H1 (cell line): ENCODE measurements at regions not wholly inside any gene's neighbourhood (a gene's known extent, or its start where the extent isn't known, plus 50 kb on each side); places are given as distances from the start of the nearest gene placed in this dataset.

Source experiments
- CTCF ChIA-PET: fragments of 300-600 bp; sonication (Branson Sonifier 250); formaldehyde crosslinking; loops from one replicate; lab custom pipeline; 2021; ENCODE audit not compliant: partially characterized antibody; lab: Charles Lee
- POLR2A ChIA-PET: fragments of 300-600 bp; sonication (Branson Sonifier 250); formaldehyde crosslinking; loops from one replicate; lab custom pipeline; 2021; ENCODE audit warnings: inconsistent platforms; ENCODE audit not compliant: partially characterized antibody; lab: Charles Lee
- DNase-seq, 2 experiments: peaks; one replicate each; pipeline versions ENCODE4 v3.0.0 to v3.0.0-alpha.2; 2010 to 2022; ENCODE audit warnings: low spot score in 2 of 2, low read depth in 1 of 2, mixed read lengths in 1 of 2
- FAIRE-seq: peaks from 2 replicates; lab custom pipeline; 2011; peaks lifted over from hg19 to GRCh38; lab: Jason Lieb, UNC
- H2AFZ ChIP-seq: 2 replicates; pipeline ENCODE4 v1.8.1; 2012; ENCODE audit warnings: low read length, inconsistent platforms
- H2AK5ac ChIP-seq: 2 replicates; pipeline ENCODE4 v1.6.1; 2013; ENCODE audit warnings: low read depth, low read length
- H2BK120ac ChIP-seq: replicated peaks from 2 replicates; pipeline ENCODE3; 2013; ENCODE audit warnings: low read depth, low read length, inconsistent platforms
- H2BK12ac ChIP-seq: 2 replicates; pipeline ENCODE4 v1.6.1; 2013; ENCODE audit warnings: low read depth, low read length
- H2BK15ac ChIP-seq: 2 replicates; pipeline ENCODE4 v1.6.1; 2013; ENCODE audit warnings: low read length
- H2BK20ac ChIP-seq: 2 replicates; pipeline ENCODE4 v1.6.1; 2013; ENCODE audit warnings: low read length
- H2BK5ac ChIP-seq: 2 replicates; pipeline ENCODE4 v1.6.1; 2013; ENCODE audit warnings: low read depth, low read length
- H3K14ac ChIP-seq: 2 replicates; pipeline ENCODE4 v1.6.1; 2013; ENCODE audit warnings: inconsistent platforms; ENCODE audit not compliant: insufficient read length
- H3K18ac ChIP-seq: 2 replicates; pipeline ENCODE4 v1.6.1; 2013; ENCODE audit warnings: low read length; ENCODE audit errors: extremely low read depth
- H3K23ac ChIP-seq: 2 replicates; pipeline ENCODE4 v1.6.1; 2013; ENCODE audit warnings: inconsistent platforms; ENCODE audit not compliant: insufficient read length
- H3K23me2 ChIP-seq: 2 replicates; pipeline ENCODE4 v1.6.1; 2013; ENCODE audit warnings: low read depth, low read length
- H3K27ac ChIP-seq: 2 replicates; pipeline ENCODE4 v1.6.1; 2011; ENCODE audit warnings: low read depth, low read length, inconsistent platforms
- H3K27me3 ChIP-seq, 4 experiments: replicated peaks in 1 of 4; 1 replicate in 1 of 4; 2 replicates in 3 of 4; pipeline versions ENCODE4 v1.6.1 to v1.8.1; 2011 to 2013; ENCODE audit warnings: low read length in 3 of 4, mild to moderate bottlenecking in 3 of 4, inconsistent platforms in 2 of 4, mixed read lengths in 2 of 4, moderate library complexity in 1 of 4; ENCODE audit not compliant: control insufficient read depth in 3 of 4, insufficient read depth in 3 of 4; ENCODE audit errors: extremely low read depth in 1 of 4
- H3K36me3 ChIP-seq, 4 experiments: 2 replicates each; pipeline versions ENCODE4 v1.6.1 to v1.8.1; 2011 to 2013; ENCODE audit warnings: mild to moderate bottlenecking in 4 of 4, low read length in 3 of 4, moderate library complexity in 2 of 4, control low read depth in 1 of 4, inconsistent platforms in 1 of 4; ENCODE audit not compliant: insufficient read depth in 4 of 4, control insufficient read depth in 2 of 4
- H3K4ac ChIP-seq: replicated peaks from 2 replicates; pipeline ENCODE3; 2013; ENCODE audit warnings: low read length, low read depth, mixed read lengths, inconsistent platforms; ENCODE audit not compliant: insufficient read length
- H3K4me1 ChIP-seq, 4 experiments: replicated peaks in 1 of 4; 1 replicate in 1 of 4; 2 replicates in 3 of 4; pipeline versions ENCODE4 v1.6.1 to v1.8.1; 2011 to 2013; ENCODE audit warnings: low read length in 3 of 4, inconsistent platforms in 2 of 4, mixed read lengths in 1 of 4; ENCODE audit not compliant: insufficient read depth in 4 of 4, control insufficient read depth in 3 of 4
- H3K4me2 ChIP-seq, 2 experiments: 2 replicates each; pipeline versions ENCODE4 v1.6.1 to v1.8.1; 2011 to 2013; ENCODE audit warnings: low read depth in 2 of 2, low read length in 2 of 2, control low read depth in 1 of 2, inconsistent platforms in 1 of 2, mild to moderate bottlenecking in 1 of 2; ENCODE audit not compliant: insufficient read depth in 1 of 2
- H3K4me3 ChIP-seq, 4 experiments: fragments of 200-600, 300-600 bp in 1 of 4; sonication (generic), shearing (Covaris generic), sonication (Bioruptor Twin) in 1 of 4; 2 replicates each; pipeline versions ENCODE4 v1.5.1 to v1.8.1; 2011 to 2016; ENCODE audit warnings: low read length in 4 of 4, low read depth in 3 of 4, control low read depth in 2 of 4, inconsistent platforms in 2 of 4, mild to moderate bottlenecking in 2 of 4, mixed read lengths in 1 of 4, moderate library complexity in 1 of 4; ENCODE audit not compliant: insufficient read depth in 2 of 4; ENCODE audit errors: extremely low read depth in 1 of 4
- H3K56ac ChIP-seq: replicated peaks from 2 replicates; pipeline ENCODE3; 2013; ENCODE audit warnings: low read depth, mild to moderate bottlenecking, mixed read lengths, low read length, inconsistent platforms; ENCODE audit not compliant: insufficient read length
- H3K79me1 ChIP-seq: 2 replicates; pipeline ENCODE4 v1.6.1; 2013; ENCODE audit warnings: low read depth, low read length, control low read depth
- H3K79me2 ChIP-seq, 2 experiments: 2 replicates each; pipeline versions ENCODE4 v1.6.1 to v1.8.1; 2012 to 2013; ENCODE audit warnings: low read length in 2 of 2, mild to moderate bottlenecking in 2 of 2, inconsistent platforms in 1 of 2; ENCODE audit not compliant: insufficient read depth in 2 of 2, control insufficient read depth in 1 of 2
- H3K9ac ChIP-seq, 4 experiments: replicated peaks in 1 of 4; 1 replicate in 1 of 4; 2 replicates in 3 of 4; pipeline versions ENCODE4 v1.6.1 to v1.8.1; 2011 to 2013; ENCODE audit warnings: low read depth in 3 of 4, low read length in 3 of 4, control low read depth in 2 of 4, mild to moderate bottlenecking in 2 of 4, moderate library complexity in 2 of 4, inconsistent platforms in 1 of 4; ENCODE audit errors: extremely low read depth in 1 of 4
- H3K9me3 ChIP-seq, 2 experiments: 2 replicates each; pipeline versions ENCODE4 v1.6.1 to v1.8.1; 2012 to 2013; ENCODE audit warnings: mild to moderate bottlenecking in 2 of 2, moderate library complexity in 2 of 2, control low read depth in 1 of 2, inconsistent platforms in 1 of 2, low read depth in 1 of 2, low read length in 1 of 2, mixed read lengths in 1 of 2; ENCODE audit not compliant: insufficient read depth in 2 of 2
- H4K20me1 ChIP-seq, 2 experiments: replicated peaks in 1 of 2; 2 replicates each; pipeline versions ENCODE3 to v1.8.1; 2011 to 2013; ENCODE audit warnings: inconsistent platforms in 2 of 2, low read length in 2 of 2, mild to moderate bottlenecking in 1 of 2; ENCODE audit not compliant: insufficient read depth in 2 of 2, control insufficient read depth in 1 of 2
- H4K5ac ChIP-seq: 2 replicates; pipeline ENCODE4 v1.6.1; 2013; ENCODE audit warnings: low read length, low read depth, mixed read lengths, inconsistent platforms; ENCODE audit not compliant: insufficient read length
- H4K8ac ChIP-seq: 2 replicates; pipeline ENCODE4 v1.8.0; 2013; ENCODE audit warnings: mild to moderate bottlenecking, moderate library complexity, low read length, inconsistent platforms; ENCODE audit not compliant: insufficient read depth; ENCODE audit errors: extremely low read depth
- H4K91ac ChIP-seq: replicated peaks from 2 replicates; pipeline ENCODE3; 2013; ENCODE audit warnings: low read length, mixed read lengths, inconsistent platforms; ENCODE audit not compliant: insufficient read length
- CBX8 ChIP-seq: fragments of 300-800, 300-1000 bp; sonication (generic); IDR thresholded peaks from 2 replicates; pipeline ENCODE4 v1.7.1; 2016; ENCODE audit warnings: low read depth, low read length, borderline replicate concordance
- CTBP2 ChIP-seq: IDR thresholded peaks from 2 replicates; pipeline ENCODE4 v1.7.0; 2011; ENCODE audit warnings: borderline replicate concordance, mild to moderate bottlenecking, moderate library complexity, mixed read lengths, low read length; ENCODE audit not compliant: insufficient read depth, insufficient read length
- POLR2AphosphoS5 ChIP-seq: IDR thresholded peaks from 2 replicates; pipeline ENCODE4 v1.6.1; 2011; ENCODE audit warnings: low read depth, low read length
- POU5F1 ChIP-seq: IDR thresholded peaks from 2 replicates; pipeline ENCODE4 v1.6.1; 2011; ENCODE audit warnings: low read depth, mild to moderate bottlenecking, low read length, moderate library complexity
- RAD21 ChIP-seq, 2 experiments: IDR thresholded peaks in 1 of 2; conservative IDR thresholded peaks in 1 of 2; 2 replicates each; pipeline ENCODE4 v1.6.1; 2011; ENCODE audit warnings: low read depth in 2 of 2, low read length in 2 of 2, improper control_type of control experiment in 1 of 2, inconsistent platforms in 1 of 2, mild to moderate bottlenecking in 1 of 2, moderate library complexity in 1 of 2
- RBBP5 ChIP-seq: IDR thresholded peaks from 2 replicates; pipeline ENCODE4 v1.7.1; 2012; ENCODE audit warnings: low read depth, mild to moderate bottlenecking, inconsistent platforms, low read length, moderate library complexity, borderline replicate concordance
- TCF12 ChIP-seq: IDR thresholded peaks from 2 replicates; pipeline ENCODE4 v1.6.1; 2011; ENCODE audit warnings: low read depth, mild to moderate bottlenecking, low read length
- WGBS, 2 experiments: shearing (Covaris generic) in 1 of 2; methylation state at CpG; one replicate each; pipeline versions ENCODE4 v1.1.6 to v1.1.7; 2013 to 2015; ENCODE audit warnings: low lambda C conversion rate in 2 of 2, mixed read lengths in 2 of 2, inconsistent platforms in 1 of 2, low coverage in 1 of 2, missing lambda C conversion rate in 1 of 2; ENCODE audit not compliant: insufficient replicate concordance in 2 of 2, insufficient coverage in 1 of 2, insufficient read length in 1 of 2; ENCODE audit errors: extremely low coverage in 1 of 2, missing lambda C conversion rate in 1 of 2; 5-methylcytosine and 5-hydroxymethylcytosine counted together

DNA sequence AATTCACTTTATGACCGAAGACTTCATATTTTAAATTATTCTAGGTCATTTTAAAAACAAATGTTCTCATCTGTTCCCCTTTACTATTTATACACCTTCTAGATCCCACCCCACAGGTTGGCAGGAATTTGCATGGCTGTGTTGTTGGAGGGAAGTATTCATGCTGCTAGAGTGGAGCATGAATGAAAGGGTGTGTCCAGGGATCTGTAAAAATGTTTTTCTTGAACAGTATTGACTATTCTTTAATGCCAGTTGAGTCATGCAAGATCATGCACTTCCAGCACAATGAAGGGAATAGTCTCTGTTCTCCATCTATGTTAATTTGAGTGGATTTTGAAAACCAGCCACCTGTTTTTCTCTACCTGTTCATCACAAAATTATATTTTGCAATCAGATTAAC lies 52.0 kb upstream of the COL3A1 start:
- no peak overlapping the region for H2BK15ac ChIP-seq
- CTCF ChIA-PET: no interaction called here

More for the DNA sequence above, 52.0 kb upstream of the COL3A1 start:
- Histone ChIP-seq H3K9me3 (no peaks in the 10 kb centered on the region), H3K4me1 (no peaks in the 10 kb centered on the region), H2AFZ (no peak overlapping the region), H3K27me3 (peaks cover 0 to 2% (median 0%) of the 10 kb centered on the region in 4 experiments; a peak in 1 of 7 replicates), H4K8ac (no peak overlapping the region), H4K5ac (no peak overlapping the region), H3K23ac (no peak overlapping the region), H2AK5ac (no peak overlapping the region), H2BK12ac (no peak overlapping the region), H2BK120ac (no peak overlapping the region), H4K91ac (no peak overlapping the region), H3K79me2 (no peaks in the 10 kb centered on the region), H3K18ac (no peak overlapping the region), H2BK5ac (no peak overlapping the region), H3K4me3 (no peak overlapping the region), H3K4ac (no peak overlapping the region), H3K9ac (no peak overlapping the region), H2BK20ac (no peak overlapping the region), H3K36me3 (no peaks in the 10 kb centered on the region), H4K20me1 (no peaks in the 10 kb centered on the region), H3K27ac (no peak overlapping the region), H3K4me2 (no peak overlapping the region), H3K23me2 (no peaks in the 10 kb centered on the region), H3K14ac (no peak overlapping the region), H3K79me1 (no peaks in the 10 kb centered on the region), H3K56ac (no peak overlapping the region)
- POLR2A ChIA-PET: no interaction called here
- 95% methylated on average over 1 of the region's 1 CpG; no CpG with 5 or more reads in 1 of the 2 experiments for WGBS, 2 experiments
- FAIRE-seq (no peak), DNase-seq (no peak)
- TF ChIP-seq TCF12 (no peak), CBX8 (no peak), POU5F1 (no peak), POLR2AphosphoS5 (no peak), RBBP5 (no peak), RAD21 (IDR thresholded peaks at IDR 0.05 in 1 of 2, conservative IDR thresholded peaks at IDR 0.05 in 1 of 2; ENCODE audit: low read depth in 2 of 2, low read length in 2 of 2) (no peak), CTBP2 (no peak)
